ENCODE measurements at regions not wholly inside any gene's neighbourhood (a gene's known extent, or its start where the extent isn't known, plus 50 kb on each side); places are given as distances from the start of the nearest gene placed in this dataset.

DNA sequence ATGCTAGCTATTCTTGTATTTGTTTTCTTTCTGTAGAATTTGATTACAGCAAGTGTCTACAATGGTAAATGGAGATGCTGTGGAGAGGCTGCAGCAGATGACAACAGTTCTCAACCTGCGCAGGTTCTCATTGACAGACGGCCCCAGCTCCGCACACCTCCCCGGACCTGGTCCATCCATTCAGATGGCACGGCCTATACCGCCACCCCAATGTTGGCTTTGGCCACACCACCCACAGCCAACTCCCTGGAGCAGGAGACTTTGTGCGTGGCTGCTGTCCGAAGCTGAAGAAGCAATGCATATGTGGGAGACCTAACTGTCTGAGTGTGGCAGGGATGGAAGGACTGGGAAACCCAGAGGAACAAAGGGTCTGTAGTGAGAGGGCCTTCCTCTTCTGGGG, 116.4 kb upstream of the TCERG1L start:
- no peaks in the 10 kb centered on the region for H3K4me1 ChIP-seq (ENCODE audit: insufficient read depth, low read length)

DNA sequence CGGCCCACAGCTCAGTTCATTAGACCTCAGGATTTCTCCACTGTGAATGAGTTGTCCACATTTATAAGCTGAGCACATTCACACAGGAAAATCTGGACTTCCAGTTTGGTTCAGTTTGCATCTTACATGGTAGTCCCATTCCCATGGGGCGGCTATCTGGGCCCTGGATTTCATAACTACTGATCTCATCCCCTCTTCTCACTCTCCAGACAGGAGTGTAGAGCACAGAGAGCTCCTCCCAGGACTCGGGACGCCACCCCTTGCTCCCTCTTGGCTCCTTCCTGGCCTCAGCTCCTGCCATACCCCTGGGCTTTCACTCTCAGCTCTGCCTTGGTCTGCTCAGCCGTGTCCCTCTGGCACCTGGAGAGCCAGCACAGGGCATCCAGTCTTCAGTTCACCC, 117.6 kb upstream of the TCERG1L start:
- no peak overlapping the region for H3K27ac ChIP-seq (ENCODE audit: low read length)
- ChIA-PET POLR2A (ENCODE audit: unreplicated experiment) (no interaction called here), CTCF (no interaction called here)
- no peaks in the 10 kb centered on the region for H3K9me2 ChIP-seq (replicated peaks; ENCODE audit: low read length)
- H2AFZ ChIP-seq (ENCODE audit: low read length), result no peak overlapping the region
- no peak for ATAC-seq
- no peaks in the 10 kb centered on the region for H3K4me1 ChIP-seq (ENCODE audit: insufficient read depth, low read length)
- no peaks in the 10 kb centered on the region for H3K9me3 ChIP-seq (ENCODE audit: low read length)
- no peaks in the 10 kb centered on the region for H4K20me1 ChIP-seq (ENCODE audit: low read length)
- H3K9ac ChIP-seq (ENCODE audit: low read length), result no peak overlapping the region
- no peaks in the 10 kb centered on the region for H3F3A ChIP-seq (ENCODE audit: low read length, unreplicated experiment)
- H3K36me3 ChIP-seq (ENCODE audit: low read depth, low read length), result no peaks in the 10 kb centered on the region
- intact Hi-C loops (cut with micrococcal nuclease), result no loop called here
- no peak for DNase-seq
- BruUV-seq (replicated peaks), result no TSS peak
- no peaks in the 10 kb centered on the region for H3K79me2 ChIP-seq (ENCODE audit: low read length)
- no peak overlapping the region for H3K4me2 ChIP-seq (ENCODE audit: low read length)
- TF ChIP-seq, protein P1, sequence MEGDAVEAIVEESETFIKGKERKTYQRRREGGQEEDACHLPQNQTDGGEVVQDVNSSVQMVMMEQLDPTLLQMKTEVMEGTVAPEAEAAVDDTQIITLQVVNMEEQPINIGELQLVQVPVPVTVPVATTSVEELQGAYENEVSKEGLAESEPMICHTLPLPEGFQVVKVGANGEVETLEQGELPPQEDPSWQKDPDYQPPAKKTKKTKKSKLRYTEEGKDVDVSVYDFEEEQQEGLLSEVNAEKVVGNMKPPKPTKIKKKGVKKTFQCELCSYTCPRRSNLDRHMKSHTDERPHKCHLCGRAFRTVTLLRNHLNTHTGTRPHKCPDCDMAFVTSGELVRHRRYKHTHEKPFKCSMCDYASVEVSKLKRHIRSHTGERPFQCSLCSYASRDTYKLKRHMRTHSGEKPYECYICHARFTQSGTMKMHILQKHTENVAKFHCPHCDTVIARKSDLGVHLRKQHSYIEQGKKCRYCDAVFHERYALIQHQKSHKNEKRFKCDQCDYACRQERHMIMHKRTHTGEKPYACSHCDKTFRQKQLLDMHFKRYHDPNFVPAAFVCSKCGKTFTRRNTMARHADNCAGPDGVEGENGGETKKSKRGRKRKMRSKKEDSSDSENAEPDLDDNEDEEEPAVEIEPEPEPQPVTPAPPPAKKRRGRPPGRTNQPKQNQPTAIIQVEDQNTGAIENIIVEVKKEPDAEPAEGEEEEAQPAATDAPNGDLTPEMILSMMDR (conservative IDR thresholded peaks at IDR 0.05; ENCODE audit: low read depth, low read length), result no peak
- H3K4me3 ChIP-seq (ENCODE audit: low read length), result no peak overlapping the region
- peaks cover 48% of the 10 kb centered on the region for H3K27me3 ChIP-seq (ENCODE audit: low read length)

More for the DNA sequence above, 116.4 kb upstream of the TCERG1L start:
- H3K9me2 ChIP-seq (replicated peaks; ENCODE audit: low read length), result no peaks in the 10 kb centered on the region
- ChIA-PET CTCF (no interaction called here), POLR2A (ENCODE audit: unreplicated experiment) (no interaction called here)
- H3K36me3 ChIP-seq (ENCODE audit: low read depth, low read length), result no peaks in the 10 kb centered on the region
- H2AFZ ChIP-seq (ENCODE audit: low read length), result no peak overlapping the region
- BruUV-seq (replicated peaks), result no TSS peak
- H4K20me1 ChIP-seq (ENCODE audit: low read length), result no peaks in the 10 kb centered on the region
- intact Hi-C loops (cut with micrococcal nuclease), result no loop called here
- no peaks in the 10 kb centered on the region for H3K79me2 ChIP-seq (ENCODE audit: low read length)
- no peak overlapping the region for H3K4me2 ChIP-seq (ENCODE audit: low read length)
- H3K9me3 ChIP-seq (ENCODE audit: low read length), result no peaks in the 10 kb centered on the region
- H3K4me3 ChIP-seq (ENCODE audit: low read length), result no peak overlapping the region
- H3K27ac ChIP-seq (ENCODE audit: low read length), result no peak overlapping the region
- no peak for TF ChIP-seq EZH2 (IDR thresholded peaks at IDR 0.05; ENCODE audit: low read length, unreplicated experiment)
- TF ChIP-seq, protein P1 (conservative IDR thresholded peaks at IDR 0.05; ENCODE audit: low read depth, low read length), result no peak
- TF ChIP-seq EZH2phosphoT487 (IDR thresholded peaks at IDR 0.05; ENCODE audit: borderline replicate concordance, low read length), result no peak
- H3K9ac ChIP-seq (ENCODE audit: low read length), result no peak overlapping the region
- no peak for ATAC-seq
- peaks cover 35% of the 10 kb centered on the region for H3K27me3 ChIP-seq (ENCODE audit: low read length)
- no peak for DNase-seq
- H3F3A ChIP-seq (ENCODE audit: low read length, unreplicated experiment), result no peaks in the 10 kb centered on the region

DNA sequence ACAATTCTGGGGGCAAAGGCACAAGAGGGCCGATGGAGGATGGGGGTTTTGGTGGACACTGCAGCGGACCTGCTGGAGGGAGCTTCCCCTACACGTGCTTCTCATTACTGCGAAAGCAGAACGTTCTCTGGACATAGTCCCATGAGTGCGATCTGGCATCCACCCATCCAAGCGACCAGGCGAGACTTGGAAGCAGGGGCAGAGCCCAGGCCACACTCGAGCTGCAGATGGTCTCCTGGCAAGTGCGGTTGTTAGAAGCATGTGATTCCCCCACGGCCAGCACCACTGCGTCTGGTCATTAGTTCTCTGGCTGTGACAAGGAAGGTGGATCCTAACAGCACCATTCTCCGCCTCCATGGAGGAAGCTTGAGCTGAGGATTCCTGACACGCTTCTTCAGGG, 118.4 kb upstream of the TCERG1L start:
- DNase-seq, result no peak
- Histone ChIP-seq H3K36me3 (ENCODE audit: low read depth, low read length) (no peaks in the 10 kb centered on the region), H4K20me1 (ENCODE audit: low read length) (no peaks in the 10 kb centered on the region), H3K79me2 (ENCODE audit: low read length) (no peaks in the 10 kb centered on the region), H3K27ac (ENCODE audit: low read length) (no peak overlapping the region), H3F3A (ENCODE audit: low read length, unreplicated experiment) (no peaks in the 10 kb centered on the region), H2AFZ (ENCODE audit: low read length) (no peak overlapping the region), H3K4me3 (ENCODE audit: low read length) (no peak overlapping the region), H3K4me2 (ENCODE audit: low read length) (no peak overlapping the region), H3K9me3 (ENCODE audit: low read length) (no peaks in the 10 kb centered on the region), H3K9ac (ENCODE audit: low read length) (no peak overlapping the region), H3K27me3 (ENCODE audit: low read length) (peaks cover 54% of the 10 kb centered on the region), H3K9me2 (replicated peaks; ENCODE audit: low read length) (no peaks in the 10 kb centered on the region), H3K4me1 (ENCODE audit: insufficient read depth, low read length) (no peaks in the 10 kb centered on the region)
- intact Hi-C loops (cut with micrococcal nuclease), result no loop called here
- CTCF ChIA-PET, result no interaction called here
- TF ChIP-seq EZH2 (IDR thresholded peaks at IDR 0.05; ENCODE audit: low read length, unreplicated experiment) (no peak), EZH2phosphoT487 (IDR thresholded peaks at IDR 0.05; ENCODE audit: borderline replicate concordance, low read length) (no peak)
- TF ChIP-seq, protein P1 (conservative IDR thresholded peaks at IDR 0.05; ENCODE audit: low read depth, low read length), result no peak
- POLR2A ChIA-PET (ENCODE audit: unreplicated experiment), result no interaction called here
- no peak for ATAC-seq
- no TSS peak for BruUV-seq (replicated peaks)
